ENCODE measurements at regions not wholly inside any gene's neighbourhood (a gene's known extent, or its start where the extent isn't known, plus 50 kb on each side); places are given as distances from the start of the nearest gene placed in this dataset.
A peak's percentile ranks its signal among the peaks of the same experiment; 100 is the strongest.

- H3K4me3 ChIP-seq (replicated peaks; ENCODE audit: low read depth, low read length), result no peak overlapping the region
- DNase-seq (ENCODE audit: extremely low read depth, low read depth), result peak; percentile 22
- TF ChIP-seq CTCF (IDR thresholded peaks at IDR 0.05; ENCODE audit: low read depth, low read length, missing control alignments), result peak; percentile 84
Observed at GRCh38 chr11:64449381-64450167, 90.6 kb downstream of the RPS6KA4 start.

GRCh38 chr11:64450168-64450560 is 91.2 kb downstream of the RPS6KA4 start:
- no peak for DNase-seq (ENCODE audit: extremely low read depth, low read depth)
- no peak for TF ChIP-seq CTCF (IDR thresholded peaks at IDR 0.05; ENCODE audit: low read depth, low read length, missing control alignments)
- no peak overlapping the region for H3K4me3 ChIP-seq (replicated peaks; ENCODE audit: low read depth, low read length)

- DNase-seq (ENCODE audit: extremely low read depth, low read depth), result no peak
- TF ChIP-seq CTCF (IDR thresholded peaks at IDR 0.05; ENCODE audit: low read depth, low read length, missing control alignments), result no peak
- no peak overlapping the region for H3K4me3 ChIP-seq (replicated peaks; ENCODE audit: low read depth, low read length)
Observed at GRCh38 chr11:64451856-64452255, 92.9 kb downstream of the RPS6KA4 start.

- TF ChIP-seq CTCF (IDR thresholded peaks at IDR 0.05; ENCODE audit: low read depth, low read length, missing control alignments), result no peak
- H3K4me3 ChIP-seq (replicated peaks; ENCODE audit: low read depth, low read length), result no peak overlapping the region
- no peak for DNase-seq (ENCODE audit: extremely low read depth, low read depth)
Observed at GRCh38 chr11:64453466-64453865, 94.5 kb downstream of the RPS6KA4 start.

GRCh38 chr11:64455456-64456261 is 96.7 kb downstream of the RPS6KA4 start:
- no peak for TF ChIP-seq CTCF (IDR thresholded peaks at IDR 0.05; ENCODE audit: low read depth, low read length, missing control alignments)
- DNase-seq (ENCODE audit: extremely low read depth, low read depth), result no peak
- H3K4me3 ChIP-seq (replicated peaks; ENCODE audit: low read depth, low read length), result no peak overlapping the region

- DNase-seq (ENCODE audit: extremely low read depth, low read depth), result no peak
- no peak overlapping the region for H3K4me3 ChIP-seq (replicated peaks; ENCODE audit: low read depth, low read length)
- TF ChIP-seq CTCF (IDR thresholded peaks at IDR 0.05; ENCODE audit: low read depth, low read length, missing control alignments), result no peak
Observed at GRCh38 chr11:64456509-64457320, 97.8 kb downstream of the RPS6KA4 start.
